Urothelium cell line (cell line): ENCODE measurements at regions not wholly inside any gene's neighbourhood (a gene's known extent, or its start where the extent isn't known, plus 50 kb on each side); places are given as distances from the start of the nearest gene placed in this dataset.
"Not testable (repeated sequence)": the region's sequence is repeated elsewhere in the genome, so short reads cannot be mapped to it uniquely, and the experiment has no call there.

Experiments used
- DNase-seq: peaks from one replicate; pipeline ENCODE4 v3.0.0; 2011; ENCODE audit warnings: low spot score, mixed read lengths
- FAIRE-seq: peaks from 2 replicates; lab custom pipeline; 2011; peaks lifted over from hg19 to GRCh38; lab: Jason Lieb, UNC

GRCh38 chr17:6373599-6373998, 61.3 kb downstream of the AIPL1 start:
- not testable (repeated sequence) for DNase-seq, FAIRE-seq

DNA sequence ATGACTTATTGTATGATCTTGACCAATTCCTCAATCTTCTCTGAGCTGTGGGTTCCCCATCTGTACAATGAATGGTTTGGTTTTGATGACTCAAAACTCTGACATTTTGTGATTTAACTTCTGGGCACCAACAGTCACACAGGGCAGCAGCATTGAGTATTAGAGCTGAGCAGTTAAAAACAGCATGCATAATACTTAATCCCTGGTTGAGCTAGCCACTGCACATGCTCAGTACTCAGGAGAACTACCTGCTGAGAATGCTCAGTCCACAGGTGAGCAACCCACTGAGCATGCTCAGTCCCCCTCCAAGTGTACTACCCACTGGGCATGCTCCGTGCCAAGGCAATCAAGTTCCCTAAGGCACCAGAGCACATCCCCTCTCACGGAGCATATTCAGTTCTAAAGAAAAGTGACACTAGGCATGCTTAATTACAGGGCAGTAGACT, 68.7 kb downstream of the AIPL1 start:
- no peak for FAIRE-seq

DNA sequence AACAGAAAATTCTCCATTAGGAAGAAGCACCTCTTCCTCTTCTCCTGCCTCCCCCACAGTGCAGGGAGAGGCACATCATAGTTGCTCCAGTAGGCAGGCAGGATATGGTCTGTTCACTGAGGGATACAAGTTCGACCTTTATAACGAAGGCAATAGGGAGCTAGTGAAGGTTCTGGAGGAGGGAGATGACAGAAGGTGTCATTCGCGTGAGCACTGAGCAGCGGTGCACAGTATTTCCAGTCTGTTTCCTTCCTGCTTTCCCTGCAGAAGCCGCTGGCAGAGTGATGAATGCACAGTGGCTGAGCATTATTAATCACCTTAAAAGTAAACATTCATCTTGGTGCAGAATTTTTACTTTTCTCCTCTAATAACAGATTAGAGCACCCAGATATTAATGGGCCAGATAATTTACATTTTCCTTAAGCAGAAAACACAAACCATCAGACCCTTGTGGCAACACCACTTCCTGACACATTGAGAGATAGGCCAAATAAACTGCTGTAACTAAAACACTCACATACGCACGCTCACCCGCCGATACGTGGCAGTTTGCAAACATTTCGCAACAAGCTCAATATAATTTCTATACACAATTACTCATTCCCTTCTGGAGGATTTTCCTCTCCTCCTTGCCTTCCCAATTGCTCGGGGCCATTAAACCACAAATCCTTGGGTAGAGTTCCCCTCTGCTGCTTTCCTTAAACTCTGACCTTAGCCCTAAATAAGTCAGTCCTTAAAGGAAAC, 69.5 kb downstream of the AIPL1 start:
- DNase-seq (no peak), FAIRE-seq (no peak)

More for the DNA sequence above, 68.7 kb downstream of the AIPL1 start:
- DNase-seq, result peak; percentile 17

DNA sequence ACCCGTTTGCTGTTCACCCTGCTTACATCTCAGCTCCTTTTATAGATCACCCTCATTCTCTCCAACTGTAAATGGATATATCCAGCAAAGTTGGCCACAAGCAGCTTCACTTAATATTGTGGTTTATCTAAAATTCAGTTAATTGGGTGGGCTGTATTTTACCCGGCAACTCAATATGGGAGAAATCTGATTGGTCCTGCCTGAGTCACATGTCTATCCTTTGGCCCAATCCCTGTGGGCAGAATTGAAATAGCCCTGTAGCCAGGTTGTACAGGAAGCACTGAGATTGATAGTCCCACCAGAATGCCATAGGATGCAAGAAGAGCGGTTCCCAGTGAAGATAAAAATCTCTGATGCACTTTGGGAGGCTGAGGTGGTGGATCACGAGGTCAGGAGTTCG, 73.2 kb downstream of the AIPL1 start:
- DNase-seq, result no peak
- FAIRE-seq, result no peak

- DNase-seq (no peak), FAIRE-seq (no peak)
These were observed 76.8 kb downstream of the AIPL1 start for GRCh38 chr17:6358131-6358530.

DNA sequence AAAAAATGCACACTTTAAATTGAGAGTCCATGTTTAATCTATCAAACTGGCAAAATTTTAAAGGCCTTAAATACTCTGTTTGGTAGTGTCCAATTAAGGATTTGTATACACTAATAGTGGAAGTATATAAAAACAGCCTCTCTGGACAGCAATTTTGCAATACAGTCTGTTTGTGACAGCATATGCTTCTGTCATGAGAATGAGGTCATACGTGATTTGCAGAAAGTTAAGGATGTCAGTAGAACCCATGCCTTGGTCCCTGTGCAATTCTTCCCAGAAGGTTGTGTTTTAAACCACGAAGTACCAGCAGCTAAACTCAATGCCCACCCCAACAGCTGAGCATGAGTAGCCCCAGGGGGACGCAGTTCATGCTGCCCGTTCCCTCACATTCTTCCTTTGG, 78.4 kb downstream of the AIPL1 start:
- no peak for DNase-seq
- no peak for FAIRE-seq

GRCh38 chr17:6355196-6355595, 79.7 kb downstream of the AIPL1 start:
- no peak for DNase-seq
- no peak for FAIRE-seq

GRCh38 chr17:6352801-6353560, 81.9 kb downstream of the AIPL1 start:
- DNase-seq (no peak), FAIRE-seq (no peak)

DNA sequence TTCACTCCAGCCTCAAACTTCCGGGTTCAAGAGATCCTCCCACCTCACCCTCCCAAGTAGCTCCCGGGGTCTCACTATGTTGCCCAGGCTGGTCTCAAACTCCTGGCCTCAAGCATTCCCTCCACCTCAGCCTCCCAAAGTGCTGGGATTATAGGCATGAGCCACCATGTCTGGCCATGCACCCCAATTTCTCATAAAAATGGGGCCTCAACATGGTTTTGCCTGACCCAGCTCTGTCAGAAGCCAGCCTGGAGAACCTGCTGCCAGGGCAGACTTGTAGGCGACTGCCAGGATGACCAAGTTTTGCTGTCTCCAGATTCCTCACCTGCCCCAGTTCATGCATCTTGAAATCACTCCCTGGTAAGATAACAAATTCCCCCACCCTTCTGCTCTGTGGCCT, 82.9 kb downstream of the AIPL1 start:
- FAIRE-seq (no peak), DNase-seq (no peak)

- FAIRE-seq (no peak), DNase-seq (no peak)
These were observed 84.1 kb downstream of the AIPL1 start for GRCh38 chr17:6350806-6351205.

GRCh38 chr17:6348891-6349290, 86.0 kb downstream of the AIPL1 start:
- no peak for FAIRE-seq
- no peak for DNase-seq

GRCh38 chr17:6347776-6348175, 87.1 kb downstream of the AIPL1 start:
- FAIRE-seq (no peak), DNase-seq (no peak)

DNA sequence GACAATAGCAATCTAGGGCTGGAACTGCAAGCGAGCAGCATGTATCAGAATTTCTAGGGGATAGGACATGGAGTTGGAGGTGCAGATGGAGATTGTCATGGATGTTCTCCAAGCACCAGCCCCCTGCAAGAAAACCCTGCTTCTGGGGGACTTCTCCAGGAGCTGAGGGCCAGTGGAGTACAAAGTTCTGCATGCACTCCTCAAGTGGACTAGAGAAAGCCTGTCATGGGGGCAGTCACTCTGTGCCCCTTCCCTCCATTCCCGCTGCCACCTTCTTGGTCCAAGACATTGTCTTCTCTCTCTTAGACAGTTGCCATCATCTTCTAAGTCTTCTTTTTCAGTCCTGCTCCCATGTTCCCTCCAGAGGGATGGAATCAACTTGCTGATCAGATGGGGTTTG, 87.9 kb downstream of the AIPL1 start:
- DNase-seq (no peak), FAIRE-seq (no peak)

DNA sequence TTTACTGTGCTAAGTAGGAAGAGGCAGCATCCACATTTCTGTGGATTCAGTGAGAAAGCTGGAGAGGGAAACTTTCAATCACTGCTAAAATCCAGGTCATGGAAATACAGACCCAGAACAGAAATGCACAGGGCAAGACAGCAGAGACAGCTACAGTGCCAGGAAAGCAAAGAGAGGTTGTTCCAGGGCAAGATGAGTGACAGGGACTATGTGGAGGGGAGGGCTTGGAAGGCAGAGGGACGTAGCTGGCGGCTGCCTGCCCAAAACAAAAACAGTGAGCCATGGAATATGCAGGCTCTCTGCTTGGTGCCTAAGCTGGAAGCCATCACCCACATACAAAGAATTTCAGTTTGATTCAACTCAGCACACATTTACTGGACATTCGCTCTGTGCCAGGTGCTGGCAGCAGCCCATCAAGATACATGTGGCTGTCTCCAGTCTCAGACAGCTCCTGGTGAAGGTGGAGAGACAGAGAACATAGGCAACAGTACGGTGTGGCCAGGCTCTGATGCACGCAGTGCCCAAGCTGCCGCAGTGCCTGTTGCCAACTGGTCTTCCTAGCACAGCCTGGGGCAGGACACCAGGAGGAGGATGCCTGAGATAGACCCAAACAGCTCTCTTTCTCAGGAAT, 88.7 kb downstream of the AIPL1 start:
- FAIRE-seq, result no peak
- DNase-seq, result no peak

DNA sequence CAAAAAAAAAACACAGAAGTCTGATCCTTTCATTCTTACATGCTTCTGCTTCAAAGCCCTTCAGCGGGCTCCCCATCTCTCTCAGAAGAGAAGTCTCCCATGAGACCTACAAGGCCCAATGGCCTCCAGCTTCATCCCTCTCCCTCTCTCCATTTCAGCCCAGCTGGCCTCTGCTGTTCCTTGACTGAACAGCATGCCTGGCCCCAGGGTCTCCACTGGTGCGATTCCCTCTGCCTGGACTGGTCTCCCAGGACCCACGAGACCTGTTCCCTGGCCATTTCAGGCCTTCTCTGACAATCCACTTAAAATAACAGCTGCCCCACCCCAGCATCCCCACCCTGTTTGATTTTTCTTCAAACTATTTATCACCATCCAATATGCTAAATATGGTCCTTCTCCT, 91.2 kb downstream of the AIPL1 start:
- DNase-seq, result no peak
- no peak for FAIRE-seq

DNA sequence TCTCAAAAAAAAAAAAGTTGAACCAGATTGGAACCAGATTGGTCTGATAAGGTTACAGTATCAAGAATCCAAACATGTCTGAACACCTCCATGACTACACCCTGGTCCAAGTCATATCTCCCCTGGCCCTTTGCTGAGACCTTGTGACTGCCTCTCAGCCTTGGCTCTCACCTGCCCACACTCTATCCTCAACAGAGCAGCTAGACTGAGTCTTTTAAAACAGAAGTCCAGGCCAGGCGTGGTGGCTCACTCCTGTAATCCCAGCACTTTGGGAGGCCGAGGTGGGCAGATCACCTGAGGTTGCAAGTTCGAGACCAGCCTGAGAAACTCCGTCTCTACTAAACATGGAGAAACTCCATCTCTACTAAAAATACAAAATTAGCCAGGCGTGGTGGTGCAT, 91.7 kb downstream of the AIPL1 start:
- DNase-seq (no peak), FAIRE-seq (no peak)

DNA sequence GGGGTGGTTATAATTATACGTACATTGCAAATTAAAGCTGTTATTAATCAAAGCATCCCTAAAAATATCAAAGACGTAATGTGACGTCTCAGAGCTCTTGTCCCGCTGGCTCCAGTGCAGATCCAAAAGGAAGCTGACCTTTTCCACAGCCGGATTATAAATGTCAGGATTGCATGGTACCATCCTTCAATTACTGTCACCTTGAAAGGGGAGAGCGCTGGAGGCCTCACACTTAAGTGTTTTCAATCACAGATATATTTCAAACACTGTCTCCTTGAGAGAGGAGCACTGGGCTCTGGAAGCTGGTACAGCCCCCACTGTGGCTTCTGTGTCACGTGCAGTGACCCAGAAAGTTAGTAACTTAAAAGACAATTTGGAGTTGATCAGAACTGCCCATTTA, 94.2 kb downstream of the AIPL1 start:
- DNase-seq, result no peak
- no peak for FAIRE-seq

- FAIRE-seq (no peak), DNase-seq (no peak)
These were observed 100.5 kb downstream of the AIPL1 start for GRCh38 chr17:6334386-6334785.

DNA sequence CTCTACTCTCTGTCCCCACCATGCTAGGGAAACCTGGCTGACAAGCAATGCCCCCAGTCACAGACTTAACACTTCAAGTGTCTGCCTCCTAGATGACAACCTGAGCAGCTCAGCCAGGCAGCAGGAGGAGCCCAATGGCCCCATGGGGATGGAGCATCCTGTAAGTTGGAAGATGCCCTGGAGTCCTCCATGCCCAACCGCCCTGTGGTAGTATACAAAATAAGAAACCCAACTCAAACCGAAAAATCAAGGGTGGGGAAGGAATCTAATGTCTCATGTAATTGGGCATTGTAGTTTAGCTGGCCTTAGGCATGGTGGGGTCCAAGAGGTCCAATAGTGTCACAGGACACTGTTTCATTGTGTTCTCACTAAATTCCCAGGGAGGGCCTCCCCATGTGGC, 104.0 kb downstream of the AIPL1 start:
- DNase-seq (no peak), FAIRE-seq (no peak)

DNA sequence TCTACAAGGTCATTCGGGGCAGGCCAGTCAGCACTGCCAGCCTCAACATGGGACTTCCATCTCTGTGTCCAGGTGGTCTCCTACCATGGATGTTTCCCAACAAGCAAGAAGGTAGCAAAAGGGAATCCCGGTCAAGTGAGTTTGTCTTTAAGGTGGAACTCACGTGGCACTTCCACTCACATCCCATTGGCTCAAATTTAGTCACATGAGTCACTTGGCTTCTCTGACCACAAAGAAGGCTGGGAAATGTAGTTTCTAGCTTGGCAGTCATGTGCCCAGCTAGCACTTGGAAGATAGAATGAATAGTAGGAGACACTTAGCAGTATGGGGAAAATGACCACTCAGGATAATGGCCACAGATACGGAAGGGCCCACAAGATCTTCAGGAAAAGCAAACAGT, 106.6 kb downstream of the AIPL1 start:
- DNase-seq (no peak), FAIRE-seq (no peak)

- DNase-seq, result no peak
- FAIRE-seq, result no peak
These were observed 107.9 kb downstream of the AIPL1 start for GRCh38 chr17:6327007-6327406.

GRCh38 chr17:6326483-6326882, 108.4 kb downstream of the AIPL1 start:
- DNase-seq (no peak), FAIRE-seq (no peak)
